HCT116 (cell line): ENCODE measurements at regions not wholly inside any gene's neighbourhood (a gene's known extent, or its start where the extent isn't known, plus 50 kb on each side); places are given as distances from the start of the nearest gene placed in this dataset.
"Not testable (repeated sequence)": the region's sequence is repeated elsewhere in the genome, so short reads cannot be mapped to it uniquely, and the experiment has no call there.

ENCODE experiments used
- CEBPB ChIP-seq: IDR thresholded peaks from 2 replicates; pipeline ENCODE4 v1.6.1; 2012; ENCODE audit warnings: low read depth
- CTCF ChIP-seq, 3 experiments: fragments of 200-600 bp in 1 of 3; sonication (generic) in 1 of 3; IDR thresholded peaks in 2 of 3; conservative IDR thresholded peaks in 1 of 3; 2 replicates each; pipeline ENCODE4 v1.5.1; 2012 to 2017; ENCODE audit warnings: low read depth in 2 of 3, low read length in 2 of 3, antibody characterized with exemption in 1 of 3, borderline replicate concordance in 1 of 3, control low read depth in 1 of 3, mild to moderate bottlenecking in 1 of 3, mixed read lengths in 1 of 3, mixed run types in 1 of 3, moderate library complexity in 1 of 3; ENCODE audit not compliant: insufficient read depth in 1 of 3
- RAD21 ChIP-seq: IDR thresholded peaks from 2 replicates; pipeline ENCODE4 v1.6.1; 2012; ENCODE audit warnings: low read depth, mild to moderate bottlenecking
- SP1 ChIP-seq: IDR thresholded peaks from 2 replicates; pipeline ENCODE4 v1.6.1; 2012; ENCODE audit warnings: low read depth
- ZBTB33 ChIP-seq: IDR thresholded peaks from 2 replicates; pipeline ENCODE4 v1.6.1; 2011; ENCODE audit warnings: mild to moderate bottlenecking, low read length, moderate library complexity; ENCODE audit not compliant: insufficient replicate concordance; ENCODE audit errors: extremely low read depth

- not testable (repeated sequence) for TF ChIP-seq SP1; RAD21; ZBTB33; CTCF (IDR thresholded peaks at IDR 0.05 in 2 of 3, conservative IDR thresholded peaks at IDR 0.05 in 1 of 3; ENCODE audit: borderline replicate concordance in 1 of 3, insufficient read depth in 1 of 3, low read depth in 2 of 3, low read length in 2 of 3); CEBPB
Observed at GRCh38 chr2:90093571-90094270, 1402.2 kb downstream of the RPIA start.
